ENCODE measurements at regions not wholly inside any gene's neighbourhood (a gene's known extent, or its start where the extent isn't known, plus 50 kb on each side); places are given as distances from the start of the nearest gene placed in this dataset.
A peak's percentile ranks its signal among the peaks of the same experiment; 100 is the strongest.

DNA sequence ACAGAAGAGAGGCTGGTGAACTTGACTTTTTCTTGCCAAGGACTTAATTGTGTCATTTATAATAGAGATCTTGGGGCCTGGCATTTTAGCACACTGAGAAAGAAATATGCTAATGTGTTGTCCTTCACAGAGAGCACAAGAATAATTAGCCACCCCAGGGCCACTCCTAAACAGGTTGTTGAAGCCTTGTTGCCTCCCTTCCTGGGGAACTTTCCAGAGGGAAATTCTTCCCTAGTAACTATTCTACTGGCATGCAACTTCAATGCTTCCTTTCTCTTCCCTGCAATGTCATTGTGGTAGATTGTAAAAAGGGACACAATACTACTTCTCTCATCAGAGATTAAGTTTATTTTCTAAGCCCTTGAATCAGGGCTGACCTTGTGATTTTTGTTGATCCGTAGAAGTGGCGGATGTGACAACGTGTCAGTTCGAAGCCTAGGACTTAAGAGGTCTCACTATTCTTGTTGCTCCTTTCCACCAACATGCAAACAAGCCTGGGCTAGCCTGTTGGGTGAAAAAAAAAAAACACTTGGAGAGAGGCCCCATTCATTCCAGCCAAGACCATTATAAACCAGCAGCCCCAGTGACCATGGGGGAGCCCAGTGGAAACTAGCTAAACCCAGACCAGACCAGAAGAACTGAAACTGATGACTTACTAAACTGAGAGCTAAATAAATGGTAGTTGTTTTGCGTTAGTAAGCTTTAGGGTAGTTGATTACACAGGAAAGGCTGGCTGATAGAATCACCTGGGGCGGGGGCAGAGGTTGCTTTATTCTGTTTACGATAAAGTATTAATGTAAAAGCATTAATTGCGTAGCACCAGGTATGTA, 287.2 kb downstream of the SHQ1 start:
- DNase-seq: no peak

DNA sequence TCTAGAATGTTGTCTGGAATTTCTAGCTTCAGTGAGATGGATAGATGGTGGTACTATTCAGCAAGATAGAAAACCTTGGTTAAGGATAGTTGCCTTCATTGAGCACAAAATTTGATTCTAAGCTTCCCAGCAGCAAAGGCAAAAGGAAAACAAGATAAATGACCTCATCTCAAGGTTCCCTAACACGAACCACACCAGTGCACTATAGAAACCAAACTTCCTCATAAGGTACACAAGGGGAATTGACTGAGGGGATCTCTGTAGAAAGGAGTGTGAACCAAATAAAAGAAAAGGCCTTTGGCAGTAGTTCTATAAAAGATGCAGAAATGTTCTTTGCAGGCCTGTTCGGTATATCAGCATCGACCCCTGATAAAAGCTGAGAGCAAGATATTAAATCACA, 288.9 kb downstream of the SHQ1 start:
- DNase-seq: peak; percentile 66 to 81 (median 78)

DNA sequence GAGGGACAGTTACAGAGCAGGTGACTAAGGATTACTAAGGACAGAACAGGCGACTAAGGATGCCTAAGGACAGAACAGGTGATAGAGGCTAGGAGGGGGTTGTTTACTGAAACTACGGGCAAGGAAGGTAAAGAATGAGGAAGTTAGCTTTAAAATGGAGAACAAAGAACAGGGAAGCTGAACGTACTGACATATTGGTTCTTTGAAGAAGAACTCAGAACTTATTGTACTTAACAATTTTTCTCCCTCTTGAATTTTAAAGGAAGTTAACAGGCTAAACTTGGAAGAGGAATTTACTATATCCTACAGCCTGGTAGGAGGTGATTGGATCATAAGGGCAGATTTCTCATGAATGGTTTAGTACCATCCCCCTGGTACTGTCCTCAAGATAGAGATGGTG, 290.2 kb downstream of the SHQ1 start:
- peak in 2 of 3 donors; percentile 35 to 47 for DNase-seq

DNA sequence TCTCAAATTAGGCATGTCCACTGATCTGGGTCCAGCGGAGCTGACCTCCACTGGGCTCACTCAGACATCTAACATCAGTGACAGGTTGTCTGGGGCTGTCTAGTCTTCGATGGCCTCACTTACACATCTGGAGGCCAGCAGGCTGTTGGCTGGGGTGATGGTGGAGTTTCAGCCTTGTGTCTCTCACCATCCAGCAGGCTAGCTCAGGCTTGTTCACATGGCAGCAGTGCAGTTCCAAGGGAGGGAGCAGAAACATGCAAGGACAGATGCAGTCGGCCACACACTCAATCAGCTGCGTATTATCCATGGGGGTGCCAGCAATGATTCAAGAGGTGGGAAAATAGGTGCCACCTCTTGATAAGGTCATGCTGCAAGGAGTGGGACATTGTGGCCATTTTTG, 292.5 kb downstream of the SHQ1 start:
- no peak for DNase-seq

DNA sequence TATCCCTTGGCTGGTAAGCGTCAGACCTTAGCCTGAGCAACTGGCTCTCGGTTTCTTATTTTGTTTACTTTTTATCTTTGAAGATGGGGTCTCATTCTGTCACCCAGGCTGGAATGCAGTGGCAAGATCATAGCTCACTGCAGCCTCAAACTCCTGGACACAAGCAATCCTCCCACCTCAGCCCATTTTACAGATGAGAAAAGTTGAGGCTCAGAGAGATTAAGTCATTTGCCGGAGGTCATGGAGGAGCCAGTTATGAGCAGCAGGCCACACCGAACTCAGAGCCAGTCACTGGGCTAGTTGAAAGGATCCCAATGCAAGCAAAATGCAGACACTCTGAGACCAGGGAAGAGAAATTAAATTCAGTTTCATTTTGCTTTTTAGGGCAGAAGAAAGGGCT, 293.6 kb downstream of the SHQ1 start:
- DNase-seq: no peak

DNA sequence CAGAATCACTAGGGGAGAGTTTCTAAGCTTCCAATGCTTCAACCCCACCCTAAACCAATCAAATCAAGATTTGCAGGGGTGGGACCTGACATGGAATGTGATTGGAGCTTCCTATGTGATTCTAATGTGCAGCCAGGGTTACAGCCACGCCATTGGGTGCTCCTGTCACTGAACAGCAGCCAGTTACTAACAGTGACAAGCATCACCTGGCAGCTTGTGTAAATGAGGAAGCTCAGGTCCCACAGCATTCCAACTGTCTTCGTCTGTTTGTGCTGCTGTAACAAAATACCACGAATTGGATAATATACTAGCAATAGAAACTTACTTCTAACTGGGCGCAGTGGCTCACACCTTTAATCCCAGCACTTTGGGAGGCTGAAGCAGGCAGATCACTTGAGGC, 294.9 kb downstream of the SHQ1 start:
- no peak for DNase-seq

DNA sequence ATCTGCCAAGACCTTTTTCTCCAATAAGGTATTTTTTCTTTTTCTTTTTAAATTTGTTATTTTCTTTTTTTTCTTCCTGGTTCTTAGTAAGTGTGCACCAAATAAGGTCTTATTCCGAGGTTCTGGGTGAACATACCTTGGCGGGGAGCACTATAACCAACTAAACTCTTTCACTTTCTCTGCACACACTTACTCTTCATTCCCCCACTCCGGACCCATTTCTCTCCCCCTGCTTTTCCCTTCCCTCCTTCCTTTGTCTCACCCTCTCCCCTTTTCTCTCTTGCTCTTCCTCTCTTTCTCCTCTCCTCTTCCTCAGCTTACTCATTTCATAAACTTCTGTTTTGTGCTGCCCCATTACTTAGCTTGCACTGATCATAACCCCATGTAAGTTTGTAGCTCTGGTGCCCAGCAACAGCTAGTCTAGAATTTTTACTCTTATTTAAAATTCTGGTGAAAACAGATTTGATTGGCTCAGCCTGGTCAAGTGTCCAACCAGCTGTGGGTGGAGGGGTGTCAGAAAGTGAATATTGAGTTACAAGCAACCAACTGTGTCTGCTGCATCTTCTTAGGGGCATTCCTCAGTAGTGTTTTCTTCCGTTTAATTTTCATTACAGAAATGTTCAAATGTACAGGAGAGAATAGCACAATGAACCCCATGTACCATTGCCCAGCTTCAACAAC, 297.5 kb downstream of the SHQ1 start:
- DNase-seq: no peak

DNA sequence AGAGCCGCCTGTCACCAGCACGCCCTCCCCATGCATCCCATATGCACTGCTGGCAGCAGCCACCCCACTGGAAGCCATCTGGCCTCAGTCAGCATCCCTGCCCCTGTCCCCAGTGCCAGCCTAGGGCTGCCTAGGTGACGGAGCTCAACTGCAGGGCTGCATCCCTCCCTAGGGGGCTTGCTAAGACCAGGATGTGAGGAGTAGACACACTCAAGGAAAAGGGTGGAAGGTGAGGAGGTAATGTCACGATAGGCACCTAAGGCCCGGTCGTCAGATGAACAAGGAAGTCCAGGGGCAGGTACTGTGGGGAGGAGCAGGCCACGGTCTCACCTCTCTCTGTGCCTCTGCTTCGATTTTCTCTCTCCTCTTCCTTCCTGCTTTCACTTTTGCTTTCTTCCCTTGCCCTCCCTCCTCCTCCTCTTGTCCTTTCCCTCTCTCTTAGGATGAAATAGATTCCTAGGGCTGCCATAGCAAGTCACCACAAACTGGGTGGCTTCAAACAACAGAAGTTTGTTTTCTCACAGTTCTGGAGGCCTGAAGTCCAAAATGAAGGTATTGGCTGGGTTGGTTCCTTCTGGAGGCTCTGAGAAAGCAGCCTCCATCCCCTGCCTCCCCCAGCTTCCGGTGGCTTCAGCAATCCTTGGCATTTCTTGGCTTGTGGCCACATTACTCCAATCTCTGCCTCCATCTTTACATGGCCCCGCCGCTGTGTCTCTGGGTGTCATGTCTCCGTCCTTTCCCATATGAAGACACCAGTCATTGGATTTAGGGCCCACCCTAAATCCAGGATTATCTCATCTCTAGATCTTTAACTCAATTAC, 298.3 kb downstream of the SHQ1 start:
- DNase-seq: no peak

DNA sequence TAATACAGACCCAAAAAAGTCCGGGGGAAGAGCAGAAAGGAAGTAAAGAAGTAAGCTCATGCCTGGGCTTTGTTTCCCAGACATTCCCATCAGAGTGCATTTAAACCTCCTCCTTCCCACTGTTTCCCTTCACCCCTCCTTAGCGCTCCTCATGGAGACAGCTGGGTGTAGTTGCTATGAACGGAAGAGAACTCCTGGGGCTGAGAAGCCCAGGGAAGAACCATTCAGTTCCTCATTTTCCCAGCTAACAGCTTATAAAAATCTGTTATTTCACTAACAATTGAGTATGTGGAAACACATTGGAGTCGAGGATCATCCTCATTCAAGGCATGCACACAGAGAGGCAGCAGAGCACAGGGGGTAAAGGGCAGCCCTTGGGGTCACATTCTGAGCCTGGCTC, 299.3 kb downstream of the SHQ1 start:
- DNase-seq: peak in 1 of 3 donors; percentile 47

DNA sequence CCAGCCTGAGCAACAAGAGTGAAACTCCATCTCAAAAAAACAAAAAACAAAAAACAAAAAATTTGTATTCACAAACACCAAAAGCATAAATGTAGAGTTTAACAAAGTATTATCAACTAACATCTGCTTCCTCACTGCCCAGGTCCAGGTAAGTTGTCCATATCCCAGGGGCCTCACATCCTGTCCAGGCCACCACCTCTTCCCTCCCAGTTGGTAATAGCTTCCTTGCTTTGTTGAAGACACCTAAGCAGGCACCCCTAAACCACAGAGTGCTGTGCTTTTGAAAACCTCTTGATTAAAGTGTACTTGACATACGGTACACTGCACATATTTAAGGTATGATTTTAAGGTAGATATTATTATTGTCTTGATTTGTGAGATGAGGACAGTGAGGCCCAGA, 299.8 kb downstream of the SHQ1 start:
- no peak for DNase-seq

DNA sequence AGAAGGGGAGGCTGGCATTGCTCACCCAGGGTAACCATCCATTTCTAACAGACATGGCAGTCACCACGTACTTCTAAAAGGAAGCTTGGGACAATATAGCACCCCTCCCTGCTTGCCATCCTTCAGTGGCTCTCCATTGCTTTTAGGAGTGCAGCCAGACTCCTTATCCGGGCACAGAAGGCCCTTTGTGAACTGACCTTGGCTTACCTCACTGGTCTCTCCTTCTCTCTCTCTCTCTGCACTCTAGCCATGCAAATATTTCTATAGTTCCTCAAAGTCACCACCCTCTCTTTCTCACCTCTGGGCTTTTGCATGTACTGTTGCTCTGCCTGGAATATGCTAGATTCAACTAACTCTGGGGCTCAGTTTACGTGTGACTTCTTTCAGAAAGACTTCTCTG, 301.1 kb downstream of the SHQ1 start:
- DNase-seq: no peak

DNA sequence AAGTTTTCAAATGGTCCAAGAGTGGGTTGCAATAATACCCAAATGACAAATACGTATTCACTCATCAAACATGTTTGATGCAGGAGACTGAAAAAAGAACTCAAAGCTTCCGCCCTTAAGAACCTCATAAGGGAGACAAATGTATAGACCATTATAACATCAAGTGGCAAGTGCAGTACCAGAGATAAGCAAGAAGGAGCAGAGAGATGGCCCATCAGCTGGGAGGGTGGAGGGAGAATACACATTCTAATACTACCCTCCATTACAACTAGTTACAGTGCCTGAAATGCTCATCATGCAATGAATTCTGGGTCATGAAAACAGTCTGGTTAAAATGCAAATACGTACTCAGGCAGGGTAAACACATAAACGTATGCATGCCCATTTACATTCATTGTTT, 304.0 kb downstream of the SHQ1 start:
- DNase-seq: no peak

DNA sequence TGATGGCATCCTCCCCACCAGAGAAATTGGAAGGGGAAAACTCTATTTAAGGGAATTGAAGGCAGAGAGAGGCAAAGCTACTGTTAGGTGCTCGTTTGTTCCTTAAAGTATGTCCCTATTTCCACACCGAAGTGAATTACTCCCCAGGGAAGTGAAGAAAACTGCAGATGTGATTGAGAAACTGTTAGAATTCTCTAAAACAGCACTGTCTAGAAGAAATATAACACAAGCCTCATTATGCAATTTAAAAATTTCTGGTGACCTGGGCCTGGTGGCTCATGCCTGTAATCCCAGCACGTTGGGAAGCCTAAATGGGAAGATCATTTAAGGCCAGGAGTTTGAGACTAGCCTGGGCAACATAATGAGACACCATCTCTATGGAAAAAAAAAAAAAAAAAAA, 305.0 kb downstream of the SHQ1 start:
- peak; percentile 73 to 90 (median 86) for DNase-seq

DNA sequence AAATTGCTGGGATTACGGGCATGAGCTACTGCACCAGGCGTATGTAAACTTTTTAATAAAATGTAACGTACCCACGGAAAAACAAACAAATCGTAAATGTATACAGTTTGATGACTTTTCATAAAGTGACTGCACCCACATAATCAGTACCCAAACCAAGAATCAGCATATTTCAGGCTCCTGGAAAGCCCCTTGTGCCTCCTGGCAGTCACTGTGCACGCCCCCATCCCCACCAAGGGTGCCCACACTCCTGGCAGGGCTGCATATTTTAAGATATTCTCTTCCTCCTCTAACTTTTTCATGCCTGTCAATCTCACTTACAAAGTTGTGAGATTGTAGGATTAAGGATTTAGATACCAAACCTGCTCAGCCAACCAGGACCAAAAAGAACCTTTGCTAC, 305.5 kb downstream of the SHQ1 start:
- DNase-seq: peak; percentile 46 to 71 (median 67)

DNA sequence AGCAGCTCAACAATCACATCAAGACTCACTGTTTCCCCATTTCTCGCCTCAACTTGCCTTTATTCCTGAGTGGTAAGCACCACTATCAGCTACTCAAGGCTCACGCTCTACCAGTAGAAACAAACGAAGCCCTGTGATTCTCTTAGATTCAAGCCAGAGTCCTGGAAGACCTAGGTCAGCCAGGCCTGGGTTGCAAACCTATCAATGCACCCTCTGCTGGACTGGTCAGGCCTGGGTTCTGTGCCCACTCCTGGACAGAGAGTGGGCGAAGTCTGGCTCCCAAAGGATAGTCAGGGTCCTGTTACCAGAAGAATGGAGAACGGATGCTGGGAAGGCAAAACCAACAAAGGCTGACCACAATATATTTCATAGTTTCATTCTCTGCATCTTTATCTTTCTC, 308.4 kb downstream of the SHQ1 start:
- no peak for DNase-seq

DNA sequence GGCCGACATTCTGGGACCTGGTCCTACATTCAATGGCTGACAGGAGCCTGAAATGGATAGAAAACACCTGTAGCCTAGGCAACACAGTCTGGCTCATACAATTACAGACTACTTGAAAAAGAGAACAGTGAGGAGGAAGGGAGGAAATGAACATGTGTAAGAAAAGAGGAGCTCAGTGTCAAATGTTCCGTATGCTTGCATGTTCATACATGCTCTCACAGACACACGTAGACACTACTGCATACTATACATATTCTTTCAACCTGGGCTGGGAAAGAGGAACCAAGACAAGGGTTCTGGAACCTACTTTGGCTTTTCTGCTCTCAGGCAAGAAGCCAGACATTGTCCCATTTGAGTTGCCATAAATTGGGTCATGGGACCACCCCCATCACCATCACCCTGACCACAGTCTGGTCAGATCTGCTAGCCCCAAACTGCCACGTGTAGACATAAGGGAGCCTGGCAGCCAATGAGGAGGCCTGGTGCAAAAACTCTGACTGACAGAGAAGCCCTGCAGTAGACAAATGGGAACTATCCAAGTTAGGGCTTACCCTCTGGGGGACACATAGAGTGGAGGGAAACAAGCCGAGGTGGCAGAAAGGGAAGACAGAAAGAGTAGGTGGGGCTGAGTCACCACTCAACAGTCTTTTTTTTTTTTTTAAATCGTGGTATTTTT, 310.0 kb downstream of the SHQ1 start:
- DNase-seq: peak; percentile 82 to 91 (median 87)

DNA sequence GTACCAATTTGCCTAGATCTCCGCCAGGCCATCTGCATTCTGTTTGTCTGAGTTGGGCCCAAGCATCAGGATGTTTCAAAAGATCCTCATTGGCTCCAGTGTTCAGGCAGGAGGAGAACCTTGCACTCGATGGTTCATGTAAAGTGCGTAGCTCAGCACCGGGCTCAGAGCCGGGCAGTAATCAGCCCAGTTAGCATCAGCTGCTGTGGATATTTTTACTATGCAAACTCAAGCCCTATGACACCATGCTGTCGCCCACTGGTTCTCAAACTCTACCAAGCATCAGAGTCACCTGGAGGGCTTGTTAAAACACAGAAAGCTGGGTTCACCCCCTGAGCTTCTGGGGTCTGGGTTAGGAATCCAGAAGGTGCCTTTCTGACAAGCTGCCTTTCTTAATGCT, 310.8 kb downstream of the SHQ1 start:
- DNase-seq: no peak

DNA sequence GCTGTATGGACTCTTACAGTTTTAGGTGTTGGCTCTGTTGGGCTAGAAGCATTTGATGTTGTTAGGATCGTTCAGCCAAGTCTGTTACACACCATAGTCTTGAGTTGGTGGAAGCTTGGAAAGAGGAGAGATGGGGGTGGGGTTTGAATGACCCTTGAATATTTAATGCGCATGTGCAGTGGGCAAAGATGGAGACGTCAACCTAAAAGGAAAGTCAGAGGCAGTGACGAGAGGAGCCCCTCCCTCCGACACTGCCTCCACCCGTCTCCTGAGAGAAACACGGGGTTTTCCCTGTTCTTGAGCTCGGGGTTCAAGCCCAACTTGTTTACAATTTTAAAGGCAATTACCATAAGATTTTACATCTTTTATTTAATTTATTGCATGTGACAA, 311.4 kb downstream of the SHQ1 start:
- no peak for DNase-seq

DNA sequence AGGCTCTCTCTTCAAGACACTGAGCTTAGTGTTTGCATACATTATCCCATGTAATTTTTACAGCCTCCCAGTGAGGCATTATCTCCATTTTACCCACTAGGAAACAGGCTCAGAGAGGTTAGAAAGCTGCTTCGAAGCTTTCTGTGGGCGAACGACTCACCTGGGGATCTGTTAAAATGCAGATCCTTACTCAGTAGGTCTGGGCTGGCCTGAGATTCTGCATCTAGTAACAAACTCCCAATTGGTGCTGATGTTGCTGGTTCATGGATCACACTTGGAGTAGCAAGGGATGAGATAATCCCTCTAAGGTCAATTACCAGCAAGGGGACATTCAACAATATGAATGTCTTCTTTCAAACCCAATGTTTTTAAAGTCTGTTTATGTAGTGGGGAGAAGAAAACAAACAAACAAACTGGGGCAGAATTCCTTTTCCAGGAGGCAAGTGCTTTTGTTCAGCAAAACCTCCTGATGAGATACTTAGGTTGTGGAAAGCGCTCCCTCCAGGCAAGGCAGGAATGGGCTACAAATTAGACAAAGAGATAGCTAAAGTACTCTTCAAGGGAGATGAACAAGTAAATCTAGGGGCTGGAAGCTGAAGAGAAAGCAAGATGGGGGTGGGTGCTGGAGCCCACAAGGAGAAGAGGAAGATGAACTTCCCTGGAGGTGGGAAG, 311.9 kb downstream of the SHQ1 start:
- DNase-seq: no peak

DNA sequence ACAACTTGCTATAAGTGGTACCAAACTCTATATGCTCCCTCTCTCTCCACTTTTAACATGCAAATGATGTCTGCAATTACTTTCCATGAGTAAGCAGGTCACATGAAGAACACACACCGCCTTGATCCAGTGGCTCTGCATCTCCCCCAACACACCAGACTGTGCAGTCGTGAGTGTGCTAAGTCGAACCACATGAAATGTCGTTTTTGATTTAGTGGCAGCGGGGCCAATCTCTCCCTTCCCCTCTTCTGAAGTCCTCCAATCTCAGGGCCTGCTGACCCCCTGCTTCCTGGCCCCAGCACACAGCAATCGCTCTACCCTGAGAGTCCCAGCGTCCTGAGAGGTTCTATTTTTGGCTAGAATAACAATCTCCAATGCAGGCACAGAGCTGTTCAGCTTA, 312.5 kb downstream of the SHQ1 start:
- DNase-seq: peak; percentile 47 to 53 (median 51)

DNA sequence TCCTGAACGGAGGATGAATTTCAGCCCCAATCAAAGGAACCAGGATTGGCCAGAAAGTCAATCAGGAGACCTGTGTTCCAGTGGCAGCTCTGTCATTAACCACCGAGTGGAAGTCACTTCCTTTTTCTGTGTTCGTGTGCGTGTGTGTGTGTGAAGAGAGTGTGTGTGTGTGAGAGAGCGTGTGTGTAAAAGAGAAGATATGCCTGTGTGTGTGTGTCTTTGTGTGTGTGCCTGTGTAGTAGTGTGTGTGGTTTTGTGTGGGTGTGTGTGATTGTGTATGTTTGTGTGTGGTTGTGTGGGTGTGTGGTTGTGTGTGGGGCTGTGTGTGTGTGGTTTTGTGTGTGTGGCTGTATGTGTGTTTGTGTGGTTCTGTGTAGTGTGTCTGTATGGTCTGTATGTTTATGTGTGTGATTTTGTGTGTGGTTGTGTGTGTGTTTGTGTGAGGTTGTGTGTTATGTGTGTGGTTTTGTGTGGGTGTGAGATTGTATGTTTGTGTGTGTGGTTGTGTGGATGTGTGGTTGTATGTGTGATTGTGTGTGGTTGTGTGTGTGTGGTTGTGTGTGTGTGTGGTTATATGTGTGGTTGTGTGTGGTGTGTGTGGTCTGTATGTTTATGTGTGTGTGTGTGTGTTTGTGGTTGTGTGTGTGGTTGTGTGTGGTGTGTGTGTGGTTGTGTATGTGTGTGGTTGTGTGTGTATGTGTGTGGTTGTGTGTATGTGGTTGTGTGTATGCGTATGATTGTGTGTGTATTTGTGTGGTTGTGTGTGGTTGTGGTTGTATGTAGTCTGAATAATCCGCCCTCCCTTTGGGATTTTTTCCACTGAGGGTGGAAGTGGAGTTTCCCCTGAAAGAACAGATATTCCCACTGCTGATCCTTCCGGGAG, 314.4 kb downstream of the SHQ1 start:
- peak; percentile 57 to 72 (median 67) for DNase-seq

Measured in suppressor macrophage treated with lipopolysaccharide for 1 hour (primary cell).